OCI-LY3 (cell line): ENCODE measurements at regions not wholly inside any gene's neighbourhood (a gene's known extent, or its start where the extent isn't known, plus 50 kb on each side); places are given as distances from the start of the nearest gene placed in this dataset.

ENCODE experiments used
- CTCF ChIP-seq: fragments of 200-600, 300-600 bp; sonication (generic); IDR thresholded peaks from 2 replicates; pipeline ENCODE4 v1.5.1; 2014; ENCODE audit warnings: antibody characterized with exemption, low read length, low read depth
- EZH2phosphoT487 ChIP-seq: fragments of 200-600 bp; shearing (Covaris generic); IDR thresholded peaks from 2 replicates; pipeline ENCODE4 v1.6.1; 2018; ENCODE audit warnings: antibody characterized with exemption, mixed run types, low read depth

- TF ChIP-seq CTCF (no peak), EZH2phosphoT487 (no peak)
Measured at GRCh38 chr3:182063742-182064141, 352.0 kb downstream of the SOX2 start.
